Ascending aorta (tissue), 2 donors: ENCODE measurements at regions not wholly inside any gene's neighbourhood (a gene's known extent, or its start where the extent isn't known, plus 50 kb on each side); places are given as distances from the start of the nearest gene placed in this dataset.

ENCODE experiments used
- DNase-seq, 2 donors: peaks; one replicate each; pipeline ENCODE4 v3.0.0-alpha.2; 2019; ENCODE audit warnings: low spot score in 2 of 2
- H3K27ac ChIP-seq, 2 donors: fragments of 200-600 bp; sonication (generic); one replicate each; pipeline ENCODE4 v1.5.1; 2016 to 2017; ENCODE audit warnings: mild to moderate bottlenecking in 1 of 2
- H3K27me3 ChIP-seq: fragments of 200-600 bp; sonication (generic); one replicate; pipeline ENCODE4 v1.5.1; 2017
- H3K36me3 ChIP-seq, 2 donors: fragments of 200-600 bp; sonication (generic); one replicate each; pipeline ENCODE4 v1.5.1; 2016
- H3K4me1 ChIP-seq, 2 donors: fragments of 200-600 bp; sonication (generic); one replicate each; pipeline ENCODE4 v1.5.1; 2016 to 2017; ENCODE audit warnings: mild to moderate bottlenecking in 1 of 2
- H3K4me3 ChIP-seq, 2 donors: fragments of 200-600 bp; sonication (generic); one replicate each; pipeline ENCODE4 v1.5.1; 2016 to 2017; ENCODE audit warnings: mild to moderate bottlenecking in 1 of 2
- H3K9me3 ChIP-seq, 2 donors: fragments of 200-600 bp; sonication (generic); one replicate each; pipeline ENCODE4 v1.5.1; 2016
- CTCF ChIP-seq, 3 experiments: fragments of 200-600 bp in 2 of 3; fragments of 450-650 bp in 1 of 3; sonication (generic) in 2 of 3; IDR thresholded peaks; one replicate each; pipeline ENCODE4 v1.5.1; 2016 to 2019; ENCODE audit warnings: antibody characterized with exemption in 3 of 3, mild to moderate bottlenecking in 1 of 3, moderate library complexity in 1 of 3
- intact Hi-C: fragments of 100-400 bp; cut with DNase I; formaldehyde crosslinking; loops from one replicate; pipeline ENCODE4 v1.15.1; 2023

GRCh38 chr5:165127941-165128340 lies 1622.5 kb downstream of the MAT2B start:
- no peak for TF ChIP-seq CTCF (IDR thresholded peaks at IDR 0.05)
- no peaks in the 10 kb centered on the region for H3K27me3 ChIP-seq
- no peaks in the 10 kb centered on the region for H3K9me3 ChIP-seq
- intact Hi-C loops = no loop called here
- DNase-seq = no peak
- no peaks in the 10 kb centered on the region for H3K4me1 ChIP-seq
- H3K27ac ChIP-seq = no peak overlapping the region
- H3K36me3 ChIP-seq = no peaks in the 10 kb centered on the region
- H3K4me3 ChIP-seq = no peak overlapping the region

- Histone ChIP-seq H3K9me3 (no peaks in the 10 kb centered on the region), H3K27ac (no peak overlapping the region), H3K4me3 (no peak overlapping the region), H3K4me1 (no peaks in the 10 kb centered on the region), H3K36me3 (no peaks in the 10 kb centered on the region), H3K27me3 (no peaks in the 10 kb centered on the region)
- no peak for DNase-seq
- intact Hi-C loops = no loop called here
- no peak for TF ChIP-seq CTCF (IDR thresholded peaks at IDR 0.05)
Observed at GRCh38 chr5:165130656-165131055, 1625.2 kb downstream of the MAT2B start.

GRCh38 chr5:165134155-165134554 lies 1628.7 kb downstream of the MAT2B start:
- no peak for TF ChIP-seq CTCF (IDR thresholded peaks at IDR 0.05)
- no peaks in the 10 kb centered on the region for H3K27me3 ChIP-seq
- H3K4me3 ChIP-seq = no peak overlapping the region
- no peaks in the 10 kb centered on the region for H3K9me3 ChIP-seq
- no peak for DNase-seq
- no peak overlapping the region for H3K27ac ChIP-seq
- H3K4me1 ChIP-seq = no peaks in the 10 kb centered on the region
- intact Hi-C loops = no loop called here
- no peaks in the 10 kb centered on the region for H3K36me3 ChIP-seq

GRCh38 chr5:165135565-165135964 lies 1630.1 kb downstream of the MAT2B start:
- intact Hi-C loops = no loop called here
- TF ChIP-seq CTCF (IDR thresholded peaks at IDR 0.05) = no peak
- Histone ChIP-seq H3K4me1 (no peaks in the 10 kb centered on the region), H3K4me3 (no peak overlapping the region), H3K27ac (no peak overlapping the region), H3K9me3 (no peaks in the 10 kb centered on the region), H3K36me3 (no peaks in the 10 kb centered on the region), H3K27me3 (no peaks in the 10 kb centered on the region)
- no peak for DNase-seq

- no peak overlapping the region for H3K4me3 ChIP-seq
- intact Hi-C loops = no loop called here
- no peaks in the 10 kb centered on the region for H3K9me3 ChIP-seq
- no peak overlapping the region for H3K27ac ChIP-seq
- no peak for TF ChIP-seq CTCF (IDR thresholded peaks at IDR 0.05)
- no peaks in the 10 kb centered on the region for H3K4me1 ChIP-seq
- H3K36me3 ChIP-seq = no peaks in the 10 kb centered on the region
- no peak for DNase-seq
- H3K27me3 ChIP-seq = no peaks in the 10 kb centered on the region
Observed at GRCh38 chr5:165137701-165138100, 1632.3 kb downstream of the MAT2B start.

GRCh38 chr5:165138236-165138635 lies 1632.8 kb downstream of the MAT2B start:
- no peak for TF ChIP-seq CTCF (IDR thresholded peaks at IDR 0.05)
- Histone ChIP-seq H3K36me3 (no peaks in the 10 kb centered on the region), H3K27ac (no peak overlapping the region), H3K4me3 (no peak overlapping the region), H3K9me3 (no peaks in the 10 kb centered on the region), H3K4me1 (no peaks in the 10 kb centered on the region), H3K27me3 (no peaks in the 10 kb centered on the region)
- intact Hi-C loops = no loop called here
- no peak for DNase-seq
